DOHH2 (cell line): ENCODE measurements at regions not wholly inside any gene's neighbourhood (a gene's known extent, or its start where the extent isn't known, plus 50 kb on each side); places are given as distances from the start of the nearest gene placed in this dataset.

Source experiments
- H3F3A ChIP-seq: fragments of 200-600 bp; sonication (generic), shearing (Covaris generic); 2 replicates; pipeline ENCODE4 v1.6.0; 2016; ENCODE audit warnings: antibody characterized with exemption, mild to moderate bottlenecking; ENCODE audit not compliant: control insufficient read depth, insufficient read depth
- H3K27ac ChIP-seq: fragments of 200-600 bp; sonication (generic); 2 replicates; pipeline ENCODE4 v1.5.1; 2014; ENCODE audit warnings: low read depth, mild to moderate bottlenecking, low read length, moderate library complexity
- H3K27me3 ChIP-seq: fragments of 200-600 bp; sonication (generic); 2 replicates; pipeline ENCODE4 v1.6.1; 2014; ENCODE audit warnings: mild to moderate bottlenecking, low read length, mixed read lengths; ENCODE audit not compliant: control insufficient read depth
- H3K36me3 ChIP-seq: fragments of 200-600 bp; sonication (generic); 2 replicates; pipeline ENCODE4 v1.6.1; 2014; ENCODE audit warnings: mild to moderate bottlenecking, low read length, moderate library complexity, mixed read lengths; ENCODE audit not compliant: control insufficient read depth
- H3K4me1 ChIP-seq: fragments of 200-600 bp; sonication (generic); 2 replicates; pipeline ENCODE4 v1.6.1; 2014; ENCODE audit warnings: mild to moderate bottlenecking, low read length, mixed read lengths; ENCODE audit not compliant: control insufficient read depth
- H3K4me2 ChIP-seq: fragments of 200-600 bp; sonication (generic); 2 replicates; pipeline ENCODE4 v1.6.0; 2014; ENCODE audit warnings: mild to moderate bottlenecking, low read length, moderate library complexity
- H3K4me3 ChIP-seq: fragments of 200-600 bp; sonication (generic); 2 replicates; pipeline ENCODE4 v1.5.1; 2014; ENCODE audit warnings: mild to moderate bottlenecking, low read length, mixed read lengths
- H3K79me2 ChIP-seq: fragments of 200-600 bp; sonication (generic); 2 replicates; pipeline ENCODE4 v1.6.1; 2014; ENCODE audit warnings: mild to moderate bottlenecking, low read length, mixed read lengths; ENCODE audit not compliant: control insufficient read depth
- H3K9me2 ChIP-seq: fragments of 200-600 bp; sonication (generic); replicated peaks from 2 replicates; pipeline ENCODE4 v1.6.1; 2014; ENCODE audit warnings: mild to moderate bottlenecking, low read length, mixed read lengths; ENCODE audit not compliant: control insufficient read depth
- H3K9me3 ChIP-seq: fragments of 200-600 bp; sonication (generic); 2 replicates; pipeline ENCODE4 v1.6.1; 2014; ENCODE audit warnings: antibody characterized with exemption, low read length, mixed read lengths; ENCODE audit not compliant: control insufficient read depth, insufficient read depth
- H4K20me1 ChIP-seq: fragments of 200-600 bp; sonication (generic); 2 replicates; pipeline ENCODE4 v1.6.0; 2014; ENCODE audit warnings: low read depth, mild to moderate bottlenecking, antibody characterized with exemption, low read length, moderate library complexity; ENCODE audit not compliant: control insufficient read depth, insufficient read depth
- CTCF ChIP-seq: fragments of 200-600 bp; sonication (generic); IDR thresholded peaks from one replicate; pipeline ENCODE4 v1.5.1; 2014; ENCODE audit warnings: antibody characterized with exemption, mild to moderate bottlenecking, low read depth, low read length; ENCODE audit not compliant: poor library complexity, severe bottlenecking
- EZH2phosphoT487 ChIP-seq: fragments of 200-600 bp; sonication (generic); IDR thresholded peaks from 2 replicates; pipeline ENCODE4 v1.6.1; 2017; ENCODE audit warnings: borderline replicate concordance, mild to moderate bottlenecking, antibody characterized with exemption, low read length, moderate library complexity, mixed read lengths

GRCh38 chr10:21398563-21399231 is 126.8 kb downstream of the SKIDA1 start:
- no peaks in the 10 kb centered on the region for H3K79me2 ChIP-seq
- H3K4me1 ChIP-seq: no peaks in the 10 kb centered on the region
- no peaks in the 10 kb centered on the region for H3K9me3 ChIP-seq
- no peak overlapping the region for H3K4me3 ChIP-seq
- no peaks in the 10 kb centered on the region for H3K27me3 ChIP-seq
- no peak overlapping the region for H3K27ac ChIP-seq
- TF ChIP-seq CTCF: no peak
- TF ChIP-seq EZH2phosphoT487: no peak
- no peaks in the 10 kb centered on the region for H4K20me1 ChIP-seq
- H3K4me2 ChIP-seq: no peak overlapping the region
- H3F3A ChIP-seq: no peaks in the 10 kb centered on the region
- H3K9me2 ChIP-seq: no peaks in the 10 kb centered on the region
- no peaks in the 10 kb centered on the region for H3K36me3 ChIP-seq

- Histone ChIP-seq H3K36me3 (no peaks in the 10 kb centered on the region), H3K4me1 (no peaks in the 10 kb centered on the region), H4K20me1 (no peaks in the 10 kb centered on the region), H3K4me3 (no peak overlapping the region), H3K9me2 (no peaks in the 10 kb centered on the region), H3K4me2 (no peak overlapping the region), H3K27me3 (no peaks in the 10 kb centered on the region), H3K9me3 (no peaks in the 10 kb centered on the region), H3K27ac (no peak overlapping the region), H3K79me2 (no peaks in the 10 kb centered on the region), H3F3A (no peaks in the 10 kb centered on the region)
- no peak for TF ChIP-seq EZH2phosphoT487
- no peak for TF ChIP-seq CTCF
These were observed 128.6 kb downstream of the SKIDA1 start for GRCh38 chr10:21396889-21397288.

GRCh38 chr10:21393931-21394330 is 131.6 kb downstream of the SKIDA1 start:
- H3K27ac ChIP-seq: no peak overlapping the region
- H4K20me1 ChIP-seq: no peaks in the 10 kb centered on the region
- H3K9me3 ChIP-seq: no peaks in the 10 kb centered on the region
- H3K4me1 ChIP-seq: no peaks in the 10 kb centered on the region
- H3K27me3 ChIP-seq: no peaks in the 10 kb centered on the region
- no peaks in the 10 kb centered on the region for H3K9me2 ChIP-seq
- H3K36me3 ChIP-seq: no peaks in the 10 kb centered on the region
- H3K4me2 ChIP-seq: no peak overlapping the region
- H3K4me3 ChIP-seq: no peak overlapping the region
- H3F3A ChIP-seq: no peaks in the 10 kb centered on the region
- no peaks in the 10 kb centered on the region for H3K79me2 ChIP-seq
- no peak for TF ChIP-seq CTCF
- no peak for TF ChIP-seq EZH2phosphoT487
